H1 (cell line): ENCODE measurements at regions not wholly inside any gene's neighbourhood (a gene's known extent, or its start where the extent isn't known, plus 50 kb on each side); places are given as distances from the start of the nearest gene placed in this dataset.

Source experiments
- CTCF ChIA-PET: fragments of 300-600 bp; sonication (Branson Sonifier 250); formaldehyde crosslinking; loops from one replicate; lab custom pipeline; 2021; ENCODE audit not compliant: partially characterized antibody; lab: Charles Lee
- POLR2A ChIA-PET: fragments of 300-600 bp; sonication (Branson Sonifier 250); formaldehyde crosslinking; loops from one replicate; lab custom pipeline; 2021; ENCODE audit warnings: inconsistent platforms; ENCODE audit not compliant: partially characterized antibody; lab: Charles Lee
- DNase-seq, 2 experiments: peaks; one replicate each; pipeline versions ENCODE4 v3.0.0 to v3.0.0-alpha.2; 2010 to 2022; ENCODE audit warnings: low spot score in 2 of 2, low read depth in 1 of 2, mixed read lengths in 1 of 2
- FAIRE-seq: peaks from 2 replicates; lab custom pipeline; 2011; peaks lifted over from hg19 to GRCh38; lab: Jason Lieb, UNC
- H2AFZ ChIP-seq: 2 replicates; pipeline ENCODE4 v1.8.1; 2012; ENCODE audit warnings: low read length, inconsistent platforms
- H2AK5ac ChIP-seq: 2 replicates; pipeline ENCODE4 v1.6.1; 2013; ENCODE audit warnings: low read depth, low read length
- H2BK120ac ChIP-seq: replicated peaks from 2 replicates; pipeline ENCODE3; 2013; ENCODE audit warnings: low read depth, low read length, inconsistent platforms
- H2BK12ac ChIP-seq: 2 replicates; pipeline ENCODE4 v1.6.1; 2013; ENCODE audit warnings: low read depth, low read length
- H2BK15ac ChIP-seq: 2 replicates; pipeline ENCODE4 v1.6.1; 2013; ENCODE audit warnings: low read length
- H2BK20ac ChIP-seq: 2 replicates; pipeline ENCODE4 v1.6.1; 2013; ENCODE audit warnings: low read length
- H2BK5ac ChIP-seq: 2 replicates; pipeline ENCODE4 v1.6.1; 2013; ENCODE audit warnings: low read depth, low read length
- H3K14ac ChIP-seq: 2 replicates; pipeline ENCODE4 v1.6.1; 2013; ENCODE audit warnings: inconsistent platforms; ENCODE audit not compliant: insufficient read length
- H3K18ac ChIP-seq: 2 replicates; pipeline ENCODE4 v1.6.1; 2013; ENCODE audit warnings: low read length; ENCODE audit errors: extremely low read depth
- H3K23ac ChIP-seq: 2 replicates; pipeline ENCODE4 v1.6.1; 2013; ENCODE audit warnings: inconsistent platforms; ENCODE audit not compliant: insufficient read length
- H3K23me2 ChIP-seq: 2 replicates; pipeline ENCODE4 v1.6.1; 2013; ENCODE audit warnings: low read depth, low read length
- H3K27ac ChIP-seq: 2 replicates; pipeline ENCODE4 v1.6.1; 2011; ENCODE audit warnings: low read depth, low read length, inconsistent platforms
- H3K27me3 ChIP-seq, 4 experiments: replicated peaks in 1 of 4; 1 replicate in 1 of 4; 2 replicates in 3 of 4; pipeline versions ENCODE4 v1.6.1 to v1.8.1; 2011 to 2013; ENCODE audit warnings: low read length in 3 of 4, mild to moderate bottlenecking in 3 of 4, inconsistent platforms in 2 of 4, mixed read lengths in 2 of 4, moderate library complexity in 1 of 4; ENCODE audit not compliant: control insufficient read depth in 3 of 4, insufficient read depth in 3 of 4; ENCODE audit errors: extremely low read depth in 1 of 4
- H3K36me3 ChIP-seq, 4 experiments: 2 replicates each; pipeline versions ENCODE4 v1.6.1 to v1.8.1; 2011 to 2013; ENCODE audit warnings: mild to moderate bottlenecking in 4 of 4, low read length in 3 of 4, moderate library complexity in 2 of 4, control low read depth in 1 of 4, inconsistent platforms in 1 of 4; ENCODE audit not compliant: insufficient read depth in 4 of 4, control insufficient read depth in 2 of 4
- H3K4ac ChIP-seq: replicated peaks from 2 replicates; pipeline ENCODE3; 2013; ENCODE audit warnings: low read length, low read depth, mixed read lengths, inconsistent platforms; ENCODE audit not compliant: insufficient read length
- H3K4me1 ChIP-seq, 4 experiments: replicated peaks in 1 of 4; 1 replicate in 1 of 4; 2 replicates in 3 of 4; pipeline versions ENCODE4 v1.6.1 to v1.8.1; 2011 to 2013; ENCODE audit warnings: low read length in 3 of 4, inconsistent platforms in 2 of 4, mixed read lengths in 1 of 4; ENCODE audit not compliant: insufficient read depth in 4 of 4, control insufficient read depth in 3 of 4
- H3K4me2 ChIP-seq, 2 experiments: 2 replicates each; pipeline versions ENCODE4 v1.6.1 to v1.8.1; 2011 to 2013; ENCODE audit warnings: low read depth in 2 of 2, low read length in 2 of 2, control low read depth in 1 of 2, inconsistent platforms in 1 of 2, mild to moderate bottlenecking in 1 of 2; ENCODE audit not compliant: insufficient read depth in 1 of 2
- H3K4me3 ChIP-seq, 4 experiments: fragments of 200-600, 300-600 bp in 1 of 4; sonication (generic), shearing (Covaris generic), sonication (Bioruptor Twin) in 1 of 4; 2 replicates each; pipeline versions ENCODE4 v1.5.1 to v1.8.1; 2011 to 2016; ENCODE audit warnings: low read length in 4 of 4, low read depth in 3 of 4, control low read depth in 2 of 4, inconsistent platforms in 2 of 4, mild to moderate bottlenecking in 2 of 4, mixed read lengths in 1 of 4, moderate library complexity in 1 of 4; ENCODE audit not compliant: insufficient read depth in 2 of 4; ENCODE audit errors: extremely low read depth in 1 of 4
- H3K56ac ChIP-seq: replicated peaks from 2 replicates; pipeline ENCODE3; 2013; ENCODE audit warnings: low read depth, mild to moderate bottlenecking, mixed read lengths, low read length, inconsistent platforms; ENCODE audit not compliant: insufficient read length
- H3K79me1 ChIP-seq: 2 replicates; pipeline ENCODE4 v1.6.1; 2013; ENCODE audit warnings: low read depth, low read length, control low read depth
- H3K79me2 ChIP-seq, 2 experiments: 2 replicates each; pipeline versions ENCODE4 v1.6.1 to v1.8.1; 2012 to 2013; ENCODE audit warnings: low read length in 2 of 2, mild to moderate bottlenecking in 2 of 2, inconsistent platforms in 1 of 2; ENCODE audit not compliant: insufficient read depth in 2 of 2, control insufficient read depth in 1 of 2
- H3K9ac ChIP-seq, 4 experiments: replicated peaks in 1 of 4; 1 replicate in 1 of 4; 2 replicates in 3 of 4; pipeline versions ENCODE4 v1.6.1 to v1.8.1; 2011 to 2013; ENCODE audit warnings: low read depth in 3 of 4, low read length in 3 of 4, control low read depth in 2 of 4, mild to moderate bottlenecking in 2 of 4, moderate library complexity in 2 of 4, inconsistent platforms in 1 of 4; ENCODE audit errors: extremely low read depth in 1 of 4
- H3K9me3 ChIP-seq, 2 experiments: 2 replicates each; pipeline versions ENCODE4 v1.6.1 to v1.8.1; 2012 to 2013; ENCODE audit warnings: mild to moderate bottlenecking in 2 of 2, moderate library complexity in 2 of 2, control low read depth in 1 of 2, inconsistent platforms in 1 of 2, low read depth in 1 of 2, low read length in 1 of 2, mixed read lengths in 1 of 2; ENCODE audit not compliant: insufficient read depth in 2 of 2
- H4K20me1 ChIP-seq, 2 experiments: replicated peaks in 1 of 2; 2 replicates each; pipeline versions ENCODE3 to v1.8.1; 2011 to 2013; ENCODE audit warnings: inconsistent platforms in 2 of 2, low read length in 2 of 2, mild to moderate bottlenecking in 1 of 2; ENCODE audit not compliant: insufficient read depth in 2 of 2, control insufficient read depth in 1 of 2
- H4K5ac ChIP-seq: 2 replicates; pipeline ENCODE4 v1.6.1; 2013; ENCODE audit warnings: low read length, low read depth, mixed read lengths, inconsistent platforms; ENCODE audit not compliant: insufficient read length
- H4K8ac ChIP-seq: 2 replicates; pipeline ENCODE4 v1.8.0; 2013; ENCODE audit warnings: mild to moderate bottlenecking, moderate library complexity, low read length, inconsistent platforms; ENCODE audit not compliant: insufficient read depth; ENCODE audit errors: extremely low read depth
- H4K91ac ChIP-seq: replicated peaks from 2 replicates; pipeline ENCODE3; 2013; ENCODE audit warnings: low read length, mixed read lengths, inconsistent platforms; ENCODE audit not compliant: insufficient read length
- BCL11A ChIP-seq, 2 experiments: IDR thresholded peaks; one replicate each; pipeline ENCODE4 v1.6.1; 2011; ENCODE audit warnings: low read depth in 2 of 2, low read length in 2 of 2, mild to moderate bottlenecking in 2 of 2
- BRCA1 ChIP-seq: IDR thresholded peaks from 2 replicates; pipeline ENCODE4 v1.6.1; 2012; ENCODE audit warnings: low read depth, low read length, improper control_type of control experiment
- CREB1 ChIP-seq: IDR thresholded peaks from 2 replicates; pipeline ENCODE4 v1.6.1; 2012; ENCODE audit warnings: inconsistent platforms
- FOSL1 ChIP-seq: IDR thresholded peaks from 2 replicates; pipeline ENCODE4 v1.6.1; 2011; ENCODE audit warnings: mild to moderate bottlenecking, low read depth, low read length, moderate library complexity; ENCODE audit not compliant: insufficient read depth
- KDM4A ChIP-seq: IDR thresholded peaks from one replicate; pipeline ENCODE4 v1.7.1; 2012; ENCODE audit warnings: low read depth, mild to moderate bottlenecking, moderate library complexity, low read length, inconsistent platforms; ENCODE audit not compliant: severe bottlenecking
- NANOG ChIP-seq: IDR thresholded peaks from 2 replicates; pipeline ENCODE4 v1.6.1; 2011; ENCODE audit warnings: low read length, low read depth, mild to moderate bottlenecking, inconsistent platforms; ENCODE audit not compliant: insufficient read depth, poor library complexity, severe bottlenecking
- NRF1 ChIP-seq: IDR thresholded peaks from 2 replicates; pipeline ENCODE4 v1.6.1; 2011; ENCODE audit warnings: mild to moderate bottlenecking, low read depth, low read length, improper control_type of control experiment
- POLR2A ChIP-seq, 2 experiments: IDR thresholded peaks; 1 replicate in 1 of 2; 2 replicates in 1 of 2; pipeline ENCODE4 v1.6.1; 2011; ENCODE audit warnings: low read depth in 2 of 2, low read length in 2 of 2, mild to moderate bottlenecking in 2 of 2; ENCODE audit errors: control extremely low read depth in 1 of 2
- SAP30 ChIP-seq: fragments of 300-600 bp; sonication (generic); IDR thresholded peaks from 2 replicates; pipeline ENCODE4 v1.7.1; 2012; ENCODE audit warnings: low read length, moderate library complexity, mild to moderate bottlenecking, inconsistent platforms; ENCODE audit not compliant: insufficient read depth, insufficient replicate concordance
- SP1 ChIP-seq: IDR thresholded peaks from 2 replicates; pipeline ENCODE4 v1.6.1; 2011; ENCODE audit warnings: low read depth, low read length
- SP4 ChIP-seq: IDR thresholded peaks from 2 replicates; pipeline ENCODE4 v1.6.1; 2012; ENCODE audit warnings: low read length, inconsistent platforms
- YY1 ChIP-seq: IDR thresholded peaks from 2 replicates; pipeline ENCODE4 v1.6.1; 2011; ENCODE audit warnings: low read depth, mild to moderate bottlenecking, low read length
- WGBS, 2 experiments: shearing (Covaris generic) in 1 of 2; methylation state at CpG; one replicate each; pipeline versions ENCODE4 v1.1.6 to v1.1.7; 2013 to 2015; ENCODE audit warnings: low lambda C conversion rate in 2 of 2, mixed read lengths in 2 of 2, inconsistent platforms in 1 of 2, low coverage in 1 of 2, missing lambda C conversion rate in 1 of 2; ENCODE audit not compliant: insufficient replicate concordance in 2 of 2, insufficient coverage in 1 of 2, insufficient read length in 1 of 2; ENCODE audit errors: extremely low coverage in 1 of 2, missing lambda C conversion rate in 1 of 2; 5-methylcytosine and 5-hydroxymethylcytosine counted together

DNA sequence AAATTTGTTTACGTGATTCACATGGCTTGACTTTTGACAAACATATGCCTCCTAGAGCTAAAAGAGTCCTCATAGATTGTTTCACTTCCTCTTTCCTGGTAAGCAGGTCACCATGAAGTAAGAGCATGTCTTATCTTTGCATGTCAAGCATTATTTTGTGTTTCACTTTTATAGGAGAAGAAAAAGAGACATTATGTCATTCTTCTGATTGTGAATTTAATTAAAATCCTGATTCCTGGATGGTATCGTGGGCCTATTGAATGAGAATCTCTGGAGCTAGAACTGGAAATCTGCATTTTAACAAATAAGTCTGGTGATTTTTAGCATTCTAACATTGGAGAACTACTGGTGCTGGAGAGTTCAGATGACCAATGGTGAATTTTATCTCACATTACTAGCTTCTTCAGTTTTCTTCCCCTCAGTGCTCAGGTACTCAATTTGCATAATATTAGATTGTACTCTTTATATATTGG lies 218.6 kb upstream of the ATP2B1 start:
- Histone ChIP-seq H2AFZ (no peak overlapping the region), H2AK5ac (no peak overlapping the region), H3K4ac (no peak overlapping the region), H3K36me3 (no peaks in the 10 kb centered on the region), H4K8ac (no peak overlapping the region), H2BK5ac (no peak overlapping the region), H3K4me1 (no peaks in the 10 kb centered on the region), H2BK15ac (no peak overlapping the region), H3K27me3 (no peaks in the 10 kb centered on the region), H3K79me1 (no peaks in the 10 kb centered on the region), H2BK120ac (no peak overlapping the region), H2BK20ac (no peak overlapping the region), H4K20me1 (no peaks in the 10 kb centered on the region), H3K23me2 (no peaks in the 10 kb centered on the region), H3K23ac (no peak overlapping the region), H3K4me2 (no peak overlapping the region), H3K14ac (no peak overlapping the region), H3K18ac (no peak overlapping the region), H3K9me3 (no peaks in the 10 kb centered on the region), H2BK12ac (no peak overlapping the region), H3K27ac (no peak overlapping the region), H3K56ac (no peak overlapping the region), H3K4me3 (no peak overlapping the region), H3K9ac (no peak overlapping the region), H4K5ac (no peak overlapping the region), H4K91ac (no peak overlapping the region), H3K79me2 (no peaks in the 10 kb centered on the region)
- 92% methylated on average over 2 of the region's 2 CpGs; no CpG with 5 or more reads in 1 of the 2 experiments for WGBS, 2 experiments
- CTCF ChIA-PET, result interaction anchor here (1.3 kb wide), 1 partner anchor 43 kb away, joined by 3 read pairs; no protein-coding TSS in a partner anchor
- POLR2A ChIA-PET, result no interaction called here
- FAIRE-seq (no peak), DNase-seq (no peak)
- TF ChIP-seq NRF1 (no peak), YY1 (no peak), SAP30 (no peak), FOSL1 (no peak), KDM4A (no peak), SP4 (no peak), BCL11A (IDR thresholded peaks at IDR 0.05; ENCODE audit: low read depth in 2 of 2, low read length in 2 of 2) (no peak), CREB1 (no peak), POLR2A (IDR thresholded peaks at IDR 0.05; ENCODE audit: control extremely low read depth in 1 of 2, low read depth in 2 of 2, low read length in 2 of 2) (no peak), NANOG (no peak), BRCA1 (no peak), SP1 (no peak)
